ENCODE measurements at regions not wholly inside any gene's neighbourhood (a gene's known extent, or its start where the extent isn't known, plus 50 kb on each side); places are given as distances from the start of the nearest gene placed in this dataset.
"Not testable (repeated sequence)": the region's sequence is repeated elsewhere in the genome, so short reads cannot be mapped to it uniquely, and the experiment has no call there.

GRCh38 chr15:21774760-21775159 is 102.8 kb downstream of the POTEB start:
- H3K27ac Mint-ChIP-seq; H3K9me3 Mint-ChIP-seq; H3K4me3 Mint-ChIP-seq; POLR2A ChIA-PET; CTCF ChIA-PET; H3K4me1 Mint-ChIP-seq; DNase-seq (ENCODE audit: low spot score); ATAC-seq; H3K36me3 Mint-ChIP-seq; H3K27me3 Mint-ChIP-seq (ENCODE audit: low read depth): not testable (repeated sequence)

- ATAC-seq; H3K36me3 Mint-ChIP-seq; CTCF ChIA-PET; H3K27ac Mint-ChIP-seq; H3K9me3 Mint-ChIP-seq; POLR2A ChIA-PET; DNase-seq (ENCODE audit: low spot score); H3K27me3 Mint-ChIP-seq (ENCODE audit: low read depth); H3K4me3 Mint-ChIP-seq; H3K4me1 Mint-ChIP-seq: not testable (repeated sequence)
Measured at GRCh38 chr15:21766524-21766923, 111.0 kb downstream of the POTEB start.

GRCh38 chr15:21763756-21764155 is 113.8 kb downstream of the POTEB start:
- H3K9me3 Mint-ChIP-seq; H3K36me3 Mint-ChIP-seq; H3K4me1 Mint-ChIP-seq; H3K27ac Mint-ChIP-seq; CTCF ChIA-PET; DNase-seq (ENCODE audit: low spot score); H3K4me3 Mint-ChIP-seq; H3K27me3 Mint-ChIP-seq (ENCODE audit: low read depth); POLR2A ChIA-PET; ATAC-seq: not testable (repeated sequence)

- H3K27ac Mint-ChIP-seq; ATAC-seq; H3K36me3 Mint-ChIP-seq; H3K4me3 Mint-ChIP-seq; H3K27me3 Mint-ChIP-seq (ENCODE audit: low read depth); CTCF ChIA-PET; POLR2A ChIA-PET; DNase-seq (ENCODE audit: low spot score); H3K9me3 Mint-ChIP-seq; H3K4me1 Mint-ChIP-seq: not testable (repeated sequence)
Measured at GRCh38 chr15:21760250-21761023, 117.1 kb downstream of the POTEB start.

- H3K27me3 Mint-ChIP-seq (ENCODE audit: low read depth); H3K27ac Mint-ChIP-seq; POLR2A ChIA-PET; H3K4me3 Mint-ChIP-seq; DNase-seq (ENCODE audit: low spot score); ATAC-seq; H3K9me3 Mint-ChIP-seq; H3K4me1 Mint-ChIP-seq; H3K36me3 Mint-ChIP-seq; CTCF ChIA-PET: not testable (repeated sequence)
Measured at GRCh38 chr15:21759401-21760165, 118.0 kb downstream of the POTEB start.

- CTCF ChIA-PET; H3K36me3 Mint-ChIP-seq; POLR2A ChIA-PET; H3K9me3 Mint-ChIP-seq; H3K27me3 Mint-ChIP-seq (ENCODE audit: low read depth); DNase-seq (ENCODE audit: low spot score); H3K27ac Mint-ChIP-seq; H3K4me3 Mint-ChIP-seq; ATAC-seq; H3K4me1 Mint-ChIP-seq: not testable (repeated sequence)
Measured at GRCh38 chr15:21753838-21754237, 123.7 kb downstream of the POTEB start.

- CTCF ChIA-PET, H3K9me3 Mint-ChIP-seq, ATAC-seq: not testable (repeated sequence)
Measured at GRCh38 chr15:21752124-21752957, 125.2 kb downstream of the POTEB start.

GRCh38 chr15:21749173-21749572 is 128.4 kb downstream of the POTEB start:
- H3K27me3 Mint-ChIP-seq (ENCODE audit: low read depth); H3K27ac Mint-ChIP-seq; POLR2A ChIA-PET; ATAC-seq; H3K4me3 Mint-ChIP-seq; H3K4me1 Mint-ChIP-seq; H3K9me3 Mint-ChIP-seq; CTCF ChIA-PET; DNase-seq (ENCODE audit: low spot score); H3K36me3 Mint-ChIP-seq: not testable (repeated sequence)

More at GRCh38 chr15:21752124-21752957, 125.2 kb downstream of the POTEB start:
- H3K4me3 Mint-ChIP-seq; H3K4me1 Mint-ChIP-seq; H3K27ac Mint-ChIP-seq; DNase-seq (ENCODE audit: low spot score); POLR2A ChIA-PET; H3K36me3 Mint-ChIP-seq; H3K27me3 Mint-ChIP-seq (ENCODE audit: low read depth): not testable (repeated sequence)

GRCh38 chr15:21744245-21744915 is 133.2 kb downstream of the POTEB start:
- H3K4me1 Mint-ChIP-seq; H3K27ac Mint-ChIP-seq; H3K4me3 Mint-ChIP-seq; ATAC-seq; H3K9me3 Mint-ChIP-seq; CTCF ChIA-PET; POLR2A ChIA-PET; H3K27me3 Mint-ChIP-seq (ENCODE audit: low read depth); H3K36me3 Mint-ChIP-seq; DNase-seq (ENCODE audit: low spot score): not testable (repeated sequence)

GRCh38 chr15:21742067-21742466 is 135.5 kb downstream of the POTEB start:
- H3K4me1 Mint-ChIP-seq; H3K36me3 Mint-ChIP-seq; CTCF ChIA-PET; ATAC-seq; H3K4me3 Mint-ChIP-seq; H3K27me3 Mint-ChIP-seq (ENCODE audit: low read depth); DNase-seq (ENCODE audit: low spot score); H3K9me3 Mint-ChIP-seq; POLR2A ChIA-PET; H3K27ac Mint-ChIP-seq: not testable (repeated sequence)

- DNase-seq (ENCODE audit: low spot score); H3K4me1 Mint-ChIP-seq; H3K27me3 Mint-ChIP-seq (ENCODE audit: low read depth); CTCF ChIA-PET; H3K36me3 Mint-ChIP-seq; ATAC-seq; H3K27ac Mint-ChIP-seq; POLR2A ChIA-PET; H3K4me3 Mint-ChIP-seq; H3K9me3 Mint-ChIP-seq: not testable (repeated sequence)
Measured at GRCh38 chr15:21738003-21738402, 139.5 kb downstream of the POTEB start.

GRCh38 chr15:21736443-21736842 is 141.1 kb downstream of the POTEB start:
- POLR2A ChIA-PET; CTCF ChIA-PET; H3K27me3 Mint-ChIP-seq (ENCODE audit: low read depth): not testable (repeated sequence)

More at GRCh38 chr15:21736443-21736842, 141.1 kb downstream of the POTEB start:
- H3K36me3 Mint-ChIP-seq; H3K4me1 Mint-ChIP-seq; H3K27ac Mint-ChIP-seq; H3K4me3 Mint-ChIP-seq; DNase-seq (ENCODE audit: low spot score); H3K9me3 Mint-ChIP-seq; ATAC-seq: not testable (repeated sequence)
